Lower leg skin (tissue), 4 donors: ENCODE measurements at regions not wholly inside any gene's neighbourhood (a gene's known extent, or its start where the extent isn't known, plus 50 kb on each side); places are given as distances from the start of the nearest gene placed in this dataset.

ENCODE experiments used
- DNase-seq, 2 donors: peaks; one replicate each; pipeline ENCODE4 v3.0.0-alpha.2; 2019; ENCODE audit warnings: low spot score in 2 of 2
- H3K4me3 ChIP-seq: fragments of 200-600 bp; sonication (generic); 2 replicates; pipeline ENCODE4 v1.5.1; 2017; ENCODE audit warnings: mild to moderate bottlenecking, low read depth; ENCODE audit not compliant: poor library complexity, severe bottlenecking
- POLR2A ChIP-seq, 2 donors: fragments of 450-650 bp; IDR thresholded peaks; one replicate each; pipeline ENCODE4 v1.6.1; 2016 to 2017; ENCODE audit warnings: antibody characterized with exemption in 2 of 2, mild to moderate bottlenecking in 1 of 2, moderate library complexity in 1 of 2
- WGBS, 2 donors: methylation state at CpG; one replicate each; pipeline ENCODE4 v1.1.5; 2018; 5-methylcytosine and 5-hydroxymethylcytosine counted together
- intact Hi-C: fragments of 100-400 bp; cut with DNase I; formaldehyde crosslinking; loops from one replicate; pipeline ENCODE4 v1.15.0; 2023; ENCODE audit warnings: low total_unique reads
- TF ChIP-seq, protein P1 (sequence below), 3 donors: fragments of 450-650 bp; IDR thresholded peaks; one replicate each; pipeline ENCODE4 v1.5.1; 2016; ENCODE audit warnings: antibody characterized with exemption in 3 of 3, mild to moderate bottlenecking in 3 of 3, moderate library complexity in 2 of 3

DNA sequence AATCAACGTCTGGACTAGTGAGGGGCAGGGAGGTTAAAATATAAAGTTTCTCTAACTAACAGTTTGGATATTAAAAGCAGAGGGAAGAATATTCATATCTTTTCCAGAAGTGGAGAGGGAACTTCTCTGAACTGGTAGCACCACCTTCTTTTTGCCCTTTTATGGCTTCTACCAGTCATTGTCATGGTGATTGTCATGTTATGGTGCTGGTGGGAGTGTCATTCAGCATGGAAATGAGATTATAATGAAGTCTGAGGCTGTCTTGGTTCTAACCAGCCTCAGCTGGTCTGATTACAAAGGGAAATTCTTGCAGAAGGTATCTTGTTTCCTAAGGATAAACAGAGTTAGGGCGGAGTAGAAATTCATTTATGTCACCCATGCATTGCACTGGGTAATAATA, 523.8 kb downstream of the ZWINT start:
- intact Hi-C loops, result no loop called here
- H3K4me3 ChIP-seq, result no peak overlapping the region
- 81 to 88% methylated on average over 2 of the region's 2 CpGs for WGBS, 2 donors
- TF ChIP-seq, protein P1, sequence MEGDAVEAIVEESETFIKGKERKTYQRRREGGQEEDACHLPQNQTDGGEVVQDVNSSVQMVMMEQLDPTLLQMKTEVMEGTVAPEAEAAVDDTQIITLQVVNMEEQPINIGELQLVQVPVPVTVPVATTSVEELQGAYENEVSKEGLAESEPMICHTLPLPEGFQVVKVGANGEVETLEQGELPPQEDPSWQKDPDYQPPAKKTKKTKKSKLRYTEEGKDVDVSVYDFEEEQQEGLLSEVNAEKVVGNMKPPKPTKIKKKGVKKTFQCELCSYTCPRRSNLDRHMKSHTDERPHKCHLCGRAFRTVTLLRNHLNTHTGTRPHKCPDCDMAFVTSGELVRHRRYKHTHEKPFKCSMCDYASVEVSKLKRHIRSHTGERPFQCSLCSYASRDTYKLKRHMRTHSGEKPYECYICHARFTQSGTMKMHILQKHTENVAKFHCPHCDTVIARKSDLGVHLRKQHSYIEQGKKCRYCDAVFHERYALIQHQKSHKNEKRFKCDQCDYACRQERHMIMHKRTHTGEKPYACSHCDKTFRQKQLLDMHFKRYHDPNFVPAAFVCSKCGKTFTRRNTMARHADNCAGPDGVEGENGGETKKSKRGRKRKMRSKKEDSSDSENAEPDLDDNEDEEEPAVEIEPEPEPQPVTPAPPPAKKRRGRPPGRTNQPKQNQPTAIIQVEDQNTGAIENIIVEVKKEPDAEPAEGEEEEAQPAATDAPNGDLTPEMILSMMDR (IDR thresholded peaks at IDR 0.05), result no peak
- no peak for TF ChIP-seq POLR2A (IDR thresholded peaks at IDR 0.05)
- no peak for DNase-seq

DNA sequence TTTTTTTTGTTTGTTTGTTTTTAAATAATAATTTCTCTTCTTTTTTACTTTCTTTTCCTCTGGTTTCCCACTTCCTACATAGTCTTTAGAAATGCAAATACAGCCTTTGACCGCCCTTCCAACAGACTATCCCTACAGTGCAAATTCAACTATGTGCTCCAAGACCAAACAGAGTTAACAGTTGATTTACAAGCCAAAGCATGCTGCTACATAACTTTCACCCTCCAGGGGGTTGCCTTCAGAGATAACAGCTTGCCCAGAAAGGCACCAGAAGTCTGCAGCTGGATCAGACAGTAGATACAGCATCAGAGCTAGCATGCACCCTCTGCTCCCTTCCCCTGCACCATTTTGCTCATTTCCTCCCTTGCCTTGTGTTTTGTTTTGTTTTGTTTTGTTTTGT, 539.0 kb downstream of the ZWINT start:
- intact Hi-C loops, result no loop called here
- H3K4me3 ChIP-seq, result no peak overlapping the region
- no peak for DNase-seq
- no peak for TF ChIP-seq POLR2A (IDR thresholded peaks at IDR 0.05)
- TF ChIP-seq, protein P1 (IDR thresholded peaks at IDR 0.05), result no peak
- 54 to 58% methylated on average over 1 of the region's 1 CpG for WGBS, 2 donors

DNA sequence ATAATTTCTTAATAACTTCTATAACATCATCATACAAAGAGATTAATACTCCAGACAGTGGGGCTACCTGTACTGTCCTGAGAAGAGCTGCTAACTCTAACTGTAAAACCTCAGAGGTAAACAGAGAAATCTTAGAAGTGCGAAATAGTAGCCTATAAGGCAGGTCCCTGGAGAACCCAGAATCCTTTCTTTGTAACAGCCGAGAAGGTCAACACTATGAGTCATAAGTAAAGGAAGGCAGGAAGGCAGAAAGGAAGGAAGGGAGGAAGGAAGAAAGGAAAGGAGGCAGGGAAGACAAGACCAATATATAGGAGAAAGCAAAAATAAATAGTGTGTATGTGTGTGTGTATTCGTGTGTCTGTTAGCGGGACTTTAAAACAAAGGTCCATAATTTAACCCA, 540.6 kb downstream of the ZWINT start:
- TF ChIP-seq, protein P1 (IDR thresholded peaks at IDR 0.05), result no peak
- TF ChIP-seq POLR2A (IDR thresholded peaks at IDR 0.05), result no peak
- H3K4me3 ChIP-seq, result no peak overlapping the region
- WGBS, 2 donors, result 82 to 85% methylated on average over 4 of the region's 4 CpGs
- DNase-seq, result no peak
- intact Hi-C loops, result no loop called here

DNA sequence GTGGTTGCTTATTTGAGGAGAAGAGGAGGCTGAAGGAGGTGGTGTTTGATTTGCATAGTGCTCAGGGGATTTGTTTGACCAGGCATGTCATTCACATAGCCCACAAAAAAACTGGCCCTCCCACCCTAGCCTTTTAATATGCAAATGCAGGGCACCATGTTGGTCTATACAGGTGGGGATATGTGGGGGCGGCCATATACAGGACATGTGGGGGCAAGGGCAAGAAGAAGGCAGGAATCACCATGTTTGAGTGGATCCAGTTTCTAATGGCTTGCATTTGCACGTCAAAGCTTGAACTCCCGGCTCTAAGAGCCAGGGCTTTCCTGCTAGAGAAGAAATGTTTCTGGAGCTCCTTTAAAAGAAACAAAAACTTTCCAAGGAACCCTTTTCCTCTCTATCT, 541.0 kb downstream of the ZWINT start:
- intact Hi-C loops, result no loop called here
- no peak overlapping the region for H3K4me3 ChIP-seq
- TF ChIP-seq POLR2A (IDR thresholded peaks at IDR 0.05), result no peak
- TF ChIP-seq, protein P1 (IDR thresholded peaks at IDR 0.05), result no peak
- 78 to 80% methylated on average over 3 of the region's 3 CpGs for WGBS, 2 donors
- no peak for DNase-seq

DNA sequence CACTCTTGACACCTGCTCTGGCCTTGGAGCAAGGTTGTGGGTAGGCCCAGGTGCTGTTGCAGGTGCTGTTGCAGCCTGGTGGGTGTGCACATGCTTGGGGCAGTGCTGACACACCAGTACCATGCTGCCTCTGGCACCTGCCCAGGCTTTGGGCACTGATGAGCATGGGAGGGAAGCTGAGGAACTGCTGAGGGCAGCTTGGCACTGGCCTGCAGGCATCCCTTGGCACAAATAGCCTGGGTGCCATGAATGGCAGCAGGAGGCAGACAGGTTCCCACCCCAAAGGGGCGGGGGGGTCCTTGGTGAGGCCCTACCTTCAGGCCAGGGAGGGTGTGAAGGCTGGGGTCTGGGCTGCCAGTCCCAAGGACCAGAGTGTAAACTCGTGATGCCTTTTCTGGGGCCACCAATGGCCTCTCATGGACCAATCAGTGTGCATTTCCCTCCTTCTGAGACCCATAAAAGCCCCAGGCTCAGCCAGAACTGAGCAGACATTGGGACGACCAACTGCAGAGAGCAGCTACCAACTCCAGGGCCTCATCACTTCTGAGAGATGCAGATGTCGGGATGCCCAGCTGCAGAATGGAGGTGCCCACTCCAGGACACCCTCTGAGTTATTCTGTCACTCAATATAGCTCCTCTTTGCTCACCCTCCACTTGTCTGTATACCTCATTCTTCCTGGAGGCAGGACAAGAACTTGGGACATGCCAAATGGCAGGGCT, 547.4 kb downstream of the ZWINT start:
- no peak overlapping the region for H3K4me3 ChIP-seq
- no peak for DNase-seq
- TF ChIP-seq POLR2A (IDR thresholded peaks at IDR 0.05), result no peak
- TF ChIP-seq, protein P1 (IDR thresholded peaks at IDR 0.05), result no peak
- WGBS, 2 donors, result 57% methylated on average over 3 to 4 of the region's 4 CpGs
- intact Hi-C loops, result no loop called here

DNA sequence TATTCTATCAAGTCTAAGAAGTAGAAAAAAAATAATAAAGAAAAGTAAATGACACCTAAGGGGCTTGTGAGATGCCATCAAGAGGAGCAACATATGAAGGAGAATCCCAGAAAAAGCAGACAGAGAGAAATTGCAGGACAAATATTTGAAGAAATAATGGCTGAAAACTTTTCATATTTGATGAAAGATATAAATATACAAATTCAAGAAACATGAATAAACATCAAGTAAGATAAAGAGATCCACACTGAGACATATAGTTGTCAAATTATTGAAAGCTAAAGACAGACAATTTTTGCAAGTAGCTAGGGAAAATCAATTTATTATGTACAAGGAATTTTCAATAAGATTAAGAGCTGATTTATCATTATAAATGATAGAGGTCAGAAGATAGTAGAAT, 558.0 kb downstream of the ZWINT start:
- intact Hi-C loops, result no loop called here
- TF ChIP-seq, protein P1 (IDR thresholded peaks at IDR 0.05), result no peak
- TF ChIP-seq POLR2A (IDR thresholded peaks at IDR 0.05), result no peak
- no peak overlapping the region for H3K4me3 ChIP-seq

More for the DNA sequence above, 558.0 kb downstream of the ZWINT start:
- DNase-seq, result no peak
